ENCODE measurements at regions not wholly inside any gene's neighbourhood (a gene's known extent, or its start where the extent isn't known, plus 50 kb on each side); places are given as distances from the start of the nearest gene placed in this dataset.

GRCh38 chr6:50451826-50452400 is 261.4 kb upstream of the TFAP2D start:
- CTCF ChIA-PET = no interaction called here
- DNase-seq = no peak
- Histone ChIP-seq H3K9me2 (no peaks in the 10 kb centered on the region), H3K4me1 (ENCODE audit: control insufficient read depth in 1 of 2, insufficient read depth in 2 of 2, low read depth in 1 of 2, low read length in 1 of 2) (no peaks in the 10 kb centered on the region), H3K27me3 (ENCODE audit: insufficient read depth) (no peaks in the 10 kb centered on the region), H3K9ac (no peak overlapping the region), H4K20me1 (ENCODE audit: insufficient read depth) (no peaks in the 10 kb centered on the region), H3K9me3 (no peaks in the 10 kb centered on the region), H3K79me2 (ENCODE audit: insufficient read depth) (no peaks in the 10 kb centered on the region), H3K27ac (ENCODE audit: low read depth in 2 of 2, low read length in 1 of 2) (no peak overlapping the region), H3F3A (replicated peaks; ENCODE audit: insufficient read depth) (no peaks in the 10 kb centered on the region), H3K4me2 (no peak overlapping the region), H3K36me3 (replicated peaks in 1 of 2; ENCODE audit: control insufficient read depth in 1 of 2, insufficient read depth in 2 of 2, low read length in 1 of 2) (no peaks in the 10 kb centered on the region), H3K4me3 (ENCODE audit: low read depth in 2 of 2, low read length in 1 of 2) (no peak overlapping the region), H2AFZ (ENCODE audit: low read depth) (no peak overlapping the region)
- 51% methylated on average over 4 of the region's 4 CpGs for WGBS (ENCODE audit: low lambda C conversion rate)
- TF ChIP-seq EZH2phosphoT487 (IDR thresholded peaks at IDR 0.05; ENCODE audit: borderline replicate concordance, low read depth) = no peak
- TF ChIP-seq IRF3 (IDR thresholded peaks at IDR 0.05; ENCODE audit: low read depth, low read length) = no peak
- TF ChIP-seq, protein P1, sequence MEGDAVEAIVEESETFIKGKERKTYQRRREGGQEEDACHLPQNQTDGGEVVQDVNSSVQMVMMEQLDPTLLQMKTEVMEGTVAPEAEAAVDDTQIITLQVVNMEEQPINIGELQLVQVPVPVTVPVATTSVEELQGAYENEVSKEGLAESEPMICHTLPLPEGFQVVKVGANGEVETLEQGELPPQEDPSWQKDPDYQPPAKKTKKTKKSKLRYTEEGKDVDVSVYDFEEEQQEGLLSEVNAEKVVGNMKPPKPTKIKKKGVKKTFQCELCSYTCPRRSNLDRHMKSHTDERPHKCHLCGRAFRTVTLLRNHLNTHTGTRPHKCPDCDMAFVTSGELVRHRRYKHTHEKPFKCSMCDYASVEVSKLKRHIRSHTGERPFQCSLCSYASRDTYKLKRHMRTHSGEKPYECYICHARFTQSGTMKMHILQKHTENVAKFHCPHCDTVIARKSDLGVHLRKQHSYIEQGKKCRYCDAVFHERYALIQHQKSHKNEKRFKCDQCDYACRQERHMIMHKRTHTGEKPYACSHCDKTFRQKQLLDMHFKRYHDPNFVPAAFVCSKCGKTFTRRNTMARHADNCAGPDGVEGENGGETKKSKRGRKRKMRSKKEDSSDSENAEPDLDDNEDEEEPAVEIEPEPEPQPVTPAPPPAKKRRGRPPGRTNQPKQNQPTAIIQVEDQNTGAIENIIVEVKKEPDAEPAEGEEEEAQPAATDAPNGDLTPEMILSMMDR (IDR thresholded peaks at IDR 0.05) = no peak
- TF ChIP-seq POLR2AphosphoS5 (IDR thresholded peaks at IDR 0.05; ENCODE audit: low read depth, low read length) = no peak
- no peak for TF ChIP-seq TCF12 (IDR thresholded peaks at IDR 0.05)
- no peak for TF ChIP-seq FOSL2 (IDR thresholded peaks at IDR 0.05; ENCODE audit: borderline replicate concordance, low read depth)
- TF ChIP-seq CHD2 (IDR thresholded peaks at IDR 0.05; ENCODE audit: low read length, partially characterized antibody) = no peak
- no peak for TF ChIP-seq REST (IDR thresholded peaks at IDR 0.05; ENCODE audit: low read depth, low read length)
- TF ChIP-seq SMC3 (IDR thresholded peaks at IDR 0.05; ENCODE audit: low read depth, low read length) = no peak
- no peak for TF ChIP-seq RCOR1 (IDR thresholded peaks at IDR 0.05; ENCODE audit: low read length)
- TF ChIP-seq, protein P2, sequence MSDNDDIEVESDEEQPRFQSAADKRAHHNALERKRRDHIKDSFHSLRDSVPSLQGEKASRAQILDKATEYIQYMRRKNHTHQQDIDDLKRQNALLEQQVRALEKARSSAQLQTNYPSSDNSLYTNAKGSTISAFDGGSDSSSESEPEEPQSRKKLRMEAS (IDR thresholded peaks at IDR 0.05; ENCODE audit: low read depth) = no peak
- no peak for TF ChIP-seq NFIC (IDR thresholded peaks at IDR 0.05; ENCODE audit: borderline replicate concordance)
- TF ChIP-seq, protein P3, sequence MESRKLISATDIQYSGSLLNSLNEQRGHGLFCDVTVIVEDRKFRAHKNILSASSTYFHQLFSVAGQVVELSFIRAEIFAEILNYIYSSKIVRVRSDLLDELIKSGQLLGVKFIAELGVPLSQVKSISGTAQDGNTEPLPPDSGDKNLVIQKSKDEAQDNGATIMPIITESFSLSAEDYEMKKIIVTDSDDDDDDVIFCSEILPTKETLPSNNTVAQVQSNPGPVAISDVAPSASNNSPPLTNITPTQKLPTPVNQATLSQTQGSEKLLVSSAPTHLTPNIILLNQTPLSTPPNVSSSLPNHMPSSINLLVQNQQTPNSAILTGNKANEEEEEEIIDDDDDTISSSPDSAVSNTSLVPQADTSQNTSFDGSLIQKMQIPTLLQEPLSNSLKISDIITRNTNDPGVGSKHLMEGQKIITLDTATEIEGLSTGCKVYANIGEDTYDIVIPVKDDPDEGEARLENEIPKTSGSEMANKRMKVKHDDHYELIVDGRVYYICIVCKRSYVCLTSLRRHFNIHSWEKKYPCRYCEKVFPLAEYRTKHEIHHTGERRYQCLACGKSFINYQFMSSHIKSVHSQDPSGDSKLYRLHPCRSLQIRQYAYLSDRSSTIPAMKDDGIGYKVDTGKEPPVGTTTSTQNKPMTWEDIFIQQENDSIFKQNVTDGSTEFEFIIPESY (IDR thresholded peaks at IDR 0.05; ENCODE audit: borderline replicate concordance, low read depth) = no peak
- TF ChIP-seq ELF1 (IDR thresholded peaks at IDR 0.05) = no peak
- TF ChIP-seq RFX5 (IDR thresholded peaks at IDR 0.05; ENCODE audit: low read length) = no peak
- TF ChIP-seq, protein P4, sequence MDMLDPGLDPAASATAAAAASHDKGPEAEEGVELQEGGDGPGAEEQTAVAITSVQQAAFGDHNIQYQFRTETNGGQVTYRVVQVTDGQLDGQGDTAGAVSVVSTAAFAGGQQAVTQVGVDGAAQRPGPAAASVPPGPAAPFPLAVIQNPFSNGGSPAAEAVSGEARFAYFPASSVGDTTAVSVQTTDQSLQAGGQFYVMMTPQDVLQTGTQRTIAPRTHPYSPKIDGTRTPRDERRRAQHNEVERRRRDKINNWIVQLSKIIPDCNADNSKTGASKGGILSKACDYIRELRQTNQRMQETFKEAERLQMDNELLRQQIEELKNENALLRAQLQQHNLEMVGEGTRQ (IDR thresholded peaks at IDR 0.05; ENCODE audit: borderline replicate concordance, low read depth, low read length) = no peak
- TF ChIP-seq GATA2 (CRISPR knock-in tag; IDR thresholded peaks at IDR 0.05) = no peak
- POLR2A ChIA-PET = no interaction called here
